Panc1 (cell line): ENCODE measurements at regions not wholly inside any gene's neighbourhood (a gene's known extent, or its start where the extent isn't known, plus 50 kb on each side); places are given as distances from the start of the nearest gene placed in this dataset.

Source experiments
- ATAC-seq: fragments of 200-7000 bp; cut with Tn5 transposase; 2 replicates; pipeline ENCODE4 v1.9.1; 2020; ENCODE audit warnings: mild to moderate bottlenecking, moderate library complexity
- BruUV-seq: library from RNA; stranded (reverse); fragments of 400-500 nt; replicated peaks from 2 replicates; lab custom pipeline; 2021; lab: Mats Ljungman, UMichigan
- CTCF ChIA-PET: fragments of 300-600 bp; sonication (Branson Sonifier 250); formaldehyde crosslinking; loops from one replicate; lab custom pipeline; 2022; ENCODE audit warnings: antibody characterized with exemption; lab: Charles Lee
- POLR2A ChIA-PET: fragments of 300-600 bp; sonication (Branson Sonifier 250); formaldehyde crosslinking; loops from one replicate; lab custom pipeline; 2022; ENCODE audit warnings: antibody characterized with exemption; lab: Charles Lee
- DNase-seq: peaks from one replicate; pipeline ENCODE4 v3.0.0-alpha.2; 2010; ENCODE audit warnings: low read depth, low spot score
- H3K27ac ChIP-seq: 2 replicates; pipeline ENCODE4 v1.5.1; 2011; ENCODE audit warnings: mild to moderate bottlenecking, low read length, inconsistent platforms
- H3K27me3 ChIP-seq: fragments of 200-500 bp; sonication (Bioruptor generic); 2 replicates; pipeline ENCODE4 v1.6.0; 2014; ENCODE audit warnings: low read length, inconsistent platforms; ENCODE audit not compliant: control insufficient read depth, insufficient read depth
- H3K36me3 ChIP-seq: fragments of 200-500 bp; sonication (Bioruptor generic); 2 replicates; pipeline ENCODE4 v1.5.1; 2014; ENCODE audit warnings: inconsistent platforms, mild to moderate bottlenecking, low read length, moderate library complexity; ENCODE audit not compliant: control insufficient read depth, insufficient read depth
- H3K4me1 ChIP-seq: 2 replicates; pipeline ENCODE4 v1.5.1; 2011; ENCODE audit warnings: inconsistent platforms, mild to moderate bottlenecking, low read length, moderate library complexity; ENCODE audit not compliant: control insufficient read depth, insufficient read depth
- H3K4me3 ChIP-seq, 2 experiments: 2 replicates each; pipeline ENCODE4 v1.5.1; 2011 to 2012; ENCODE audit warnings: low read depth in 2 of 2, low read length in 2 of 2, mild to moderate bottlenecking in 2 of 2, inconsistent platforms in 1 of 2, moderate library complexity in 1 of 2
- H3K9me3 ChIP-seq: fragments of 200-500 bp; sonication (Bioruptor generic); 2 replicates; pipeline ENCODE4 v1.5.1; 2014; ENCODE audit warnings: low read depth, mild to moderate bottlenecking, inconsistent platforms, low read length, moderate library complexity; ENCODE audit not compliant: control insufficient read depth, insufficient read depth
- POLR2AphosphoS5 ChIP-seq: IDR thresholded peaks from 2 replicates; pipeline ENCODE4 v1.6.1; 2012; ENCODE audit warnings: mild to moderate bottlenecking, low read depth, low read length, moderate library complexity
- REST ChIP-seq, 2 experiments: IDR thresholded peaks; 2 replicates each; pipeline ENCODE4 v1.6.1; 2011 to 2012; ENCODE audit warnings: low read depth in 2 of 2, control low read depth in 1 of 2, low read length in 1 of 2, mild to moderate bottlenecking in 1 of 2, moderate library complexity in 1 of 2; ENCODE audit not compliant: insufficient read depth in 1 of 2
- SIN3A ChIP-seq: IDR thresholded peaks from 2 replicates; pipeline ENCODE4 v1.6.1; 2012; ENCODE audit warnings: low read depth, mild to moderate bottlenecking, low read length, moderate library complexity, borderline replicate concordance; ENCODE audit not compliant: insufficient read depth
- TCF7L2 ChIP-seq: IDR thresholded peaks from 2 replicates; pipeline ENCODE4 v1.6.1; 2011; ENCODE audit warnings: mild to moderate bottlenecking, low read depth, low read length, inconsistent platforms
- in situ Hi-C: cut with HindIII; loops from 2 replicates; pipeline ENCODE4 v1.10.0; 2016; ENCODE audit warnings: low sequenced_read_pairs, low pct_unique_long_range_greater_than_20kb
- intact Hi-C: fragments of 100-400 bp; cut with micrococcal nuclease; formaldehyde crosslinking; loops from one replicate; pipeline ENCODE4 v1.10.0; 2022; ENCODE audit not compliant: unreplicated experiment
- TF ChIP-seq, protein P1 (sequence below): fragments of 450-650 bp; IDR thresholded peaks from 2 replicates; pipeline ENCODE4 v1.5.1; 2017; ENCODE audit warnings: mild to moderate bottlenecking

- H3K27ac ChIP-seq = no peak overlapping the region
- intact Hi-C loops = no loop called here
- in situ Hi-C loops = no loop called here
- ChIA-PET CTCF (no interaction called here), POLR2A (no interaction called here)
- H3K4me1 ChIP-seq = no peaks in the 10 kb centered on the region
- TF ChIP-seq REST (IDR thresholded peaks at IDR 0.05; ENCODE audit: insufficient read depth in 1 of 2, low read depth in 2 of 2, low read length in 1 of 2) = no peak
- TF ChIP-seq, protein P1, sequence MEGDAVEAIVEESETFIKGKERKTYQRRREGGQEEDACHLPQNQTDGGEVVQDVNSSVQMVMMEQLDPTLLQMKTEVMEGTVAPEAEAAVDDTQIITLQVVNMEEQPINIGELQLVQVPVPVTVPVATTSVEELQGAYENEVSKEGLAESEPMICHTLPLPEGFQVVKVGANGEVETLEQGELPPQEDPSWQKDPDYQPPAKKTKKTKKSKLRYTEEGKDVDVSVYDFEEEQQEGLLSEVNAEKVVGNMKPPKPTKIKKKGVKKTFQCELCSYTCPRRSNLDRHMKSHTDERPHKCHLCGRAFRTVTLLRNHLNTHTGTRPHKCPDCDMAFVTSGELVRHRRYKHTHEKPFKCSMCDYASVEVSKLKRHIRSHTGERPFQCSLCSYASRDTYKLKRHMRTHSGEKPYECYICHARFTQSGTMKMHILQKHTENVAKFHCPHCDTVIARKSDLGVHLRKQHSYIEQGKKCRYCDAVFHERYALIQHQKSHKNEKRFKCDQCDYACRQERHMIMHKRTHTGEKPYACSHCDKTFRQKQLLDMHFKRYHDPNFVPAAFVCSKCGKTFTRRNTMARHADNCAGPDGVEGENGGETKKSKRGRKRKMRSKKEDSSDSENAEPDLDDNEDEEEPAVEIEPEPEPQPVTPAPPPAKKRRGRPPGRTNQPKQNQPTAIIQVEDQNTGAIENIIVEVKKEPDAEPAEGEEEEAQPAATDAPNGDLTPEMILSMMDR = no peak
- TF ChIP-seq POLR2AphosphoS5 = no peak
- TF ChIP-seq TCF7L2 = no peak
- TF ChIP-seq SIN3A = no peak
- ATAC-seq = no peak
- no peaks in the 10 kb centered on the region for H3K36me3 ChIP-seq
- DNase-seq = no peak
- no peaks in the 10 kb centered on the region; the same call in 1 of the 2 replicates for H3K27me3 ChIP-seq
- no peaks in the 10 kb centered on the region for H3K9me3 ChIP-seq
- H3K4me3 ChIP-seq = no peak overlapping the region
- BruUV-seq = no TSS peak
Observed at GRCh38 chr12:115004470-115005146, 320.6 kb upstream of the TBX3 start.

- in situ Hi-C loops (no loop called here), intact Hi-C loops (no loop called here)
- ChIA-PET CTCF (no interaction called here), POLR2A (no interaction called here)
- DNase-seq = no peak
- H3K27me3 ChIP-seq = no peaks in the 10 kb centered on the region; the same call in 1 of the 2 replicates
- no TSS peak for BruUV-seq
- H3K4me3 ChIP-seq = no peak overlapping the region
- TF ChIP-seq POLR2AphosphoS5 = no peak
- TF ChIP-seq, protein P1 = no peak
- no peak for TF ChIP-seq TCF7L2
- no peak for TF ChIP-seq REST (IDR thresholded peaks at IDR 0.05; ENCODE audit: insufficient read depth in 1 of 2, low read depth in 2 of 2, low read length in 1 of 2)
- TF ChIP-seq SIN3A = no peak
- H3K36me3 ChIP-seq = no peaks in the 10 kb centered on the region
- no peaks in the 10 kb centered on the region for H3K4me1 ChIP-seq
- H3K27ac ChIP-seq = no peak overlapping the region
- no peaks in the 10 kb centered on the region for H3K9me3 ChIP-seq
- no peak for ATAC-seq
Observed at GRCh38 chr12:115002434-115002833, 318.5 kb upstream of the TBX3 start.
